Activated B cell treated with CpG ODN at 0.5 μM for 24 hours (primary cell): ENCODE measurements at regions not wholly inside any gene's neighbourhood (a gene's known extent, or its start where the extent isn't known, plus 50 kb on each side); places are given as distances from the start of the nearest gene placed in this dataset.
"Not testable (repeated sequence)": the region's sequence is repeated elsewhere in the genome, so short reads cannot be mapped to it uniquely, and the experiment has no call there.

Experiments used
- ATAC-seq: fragments of 200-7000 bp; cut with Tn5 transposase; one replicate; pipeline ENCODE4 v1.10.0; 2021; ENCODE audit warnings: low read depth, mild to moderate bottlenecking, moderate library complexity
- CTCF ChIA-PET: fragments of 350-600 bp; sonication (Branson Sonifier 250); formaldehyde crosslinking; loops from one replicate; lab custom pipeline; 2021; ENCODE audit warnings: antibody characterized with exemption; lab: Charles Lee
- POLR2A ChIA-PET: fragments of 350-600 bp; sonication (Branson Sonifier 250); formaldehyde crosslinking; loops from one replicate; lab custom pipeline; 2021; ENCODE audit warnings: antibody characterized with exemption; lab: Charles Lee
- DNase-seq: peaks from one replicate; pipeline ENCODE4 v3.0.0; 2022
- H3K27ac Mint-ChIP-seq: one replicate; pipeline ENCODE4 v1.8.0; 2020; ENCODE audit warnings: mixed read lengths
- H3K27me3 Mint-ChIP-seq: one replicate; pipeline ENCODE4 v1.8.0; 2021; ENCODE audit warnings: mixed read lengths
- H3K36me3 Mint-ChIP-seq: one replicate; pipeline ENCODE4 v1.8.0; 2021; ENCODE audit warnings: low read depth, mixed read lengths
- H3K4me1 Mint-ChIP-seq: one replicate; pipeline ENCODE4 v1.8.0; 2021; ENCODE audit warnings: mixed read lengths
- H3K4me3 Mint-ChIP-seq: one replicate; pipeline ENCODE4 v1.8.0; 2020; ENCODE audit warnings: mild to moderate bottlenecking, mixed read lengths
- H3K9me3 Mint-ChIP-seq: one replicate; pipeline ENCODE4 v1.8.0; 2020; ENCODE audit warnings: mixed read lengths
- CTCF ChIP-seq: fragments of 200-600 bp; IDR thresholded peaks from one replicate; pipeline ENCODE4 v1.8.0; 2022; ENCODE audit warnings: antibody characterized with exemption, mild to moderate bottlenecking
- intact Hi-C: fragments of 100-400 bp; cut with micrococcal nuclease; formaldehyde crosslinking; loops from one replicate; pipeline ENCODE4 v1.15.1; 2024

GRCh38 chr1:43108080-43108479 is 64.0 kb downstream of the EBNA1BP2 start:
- H3K27ac Mint-ChIP-seq, result no peak overlapping the region
- ATAC-seq (no peak), DNase-seq (no peak)
- intact Hi-C loops, result no loop called here
- H3K36me3 Mint-ChIP-seq, result no peaks in the 10 kb centered on the region
- peaks cover 4% of the 10 kb centered on the region for H3K27me3 Mint-ChIP-seq
- H3K4me3 Mint-ChIP-seq, result no peak overlapping the region
- POLR2A ChIA-PET, result no interaction called here
- CTCF ChIA-PET, result no interaction called here
- TF ChIP-seq CTCF, result no peak
- H3K4me1 Mint-ChIP-seq, result no peaks in the 10 kb centered on the region
- H3K9me3 Mint-ChIP-seq, result peaks cover 32% of the 10 kb centered on the region

GRCh38 chr1:43107664-43108063 is 64.4 kb downstream of the EBNA1BP2 start:
- no peak overlapping the region for H3K4me3 Mint-ChIP-seq
- POLR2A ChIA-PET, result no interaction called here
- peaks cover 32% of the 10 kb centered on the region for H3K9me3 Mint-ChIP-seq
- peaks cover 4% of the 10 kb centered on the region for H3K27me3 Mint-ChIP-seq
- H3K4me1 Mint-ChIP-seq, result no peaks in the 10 kb centered on the region
- no peak for DNase-seq
- no peak for ATAC-seq
- no peak for TF ChIP-seq CTCF
- H3K27ac Mint-ChIP-seq, result no peak overlapping the region
- no peaks in the 10 kb centered on the region for H3K36me3 Mint-ChIP-seq
- CTCF ChIA-PET, result no interaction called here
- intact Hi-C loops, result no loop called here

- Mint-ChIP-seq H3K27me3 (peaks cover 10% of the 10 kb centered on the region), H3K27ac (no peak overlapping the region), H3K9me3 (peaks cover 15% of the 10 kb centered on the region), H3K4me3 (no peak overlapping the region), H3K4me1 (no peaks in the 10 kb centered on the region), H3K36me3 (no peaks in the 10 kb centered on the region)
- ChIA-PET CTCF (no interaction called here), POLR2A (no interaction called here)
- DNase-seq (no peak), ATAC-seq (no peak)
- TF ChIP-seq CTCF, result no peak
- intact Hi-C loops, result no loop called here
These were observed 67.9 kb downstream of the EBNA1BP2 start for GRCh38 chr1:43104027-43104763.

- intact Hi-C loops, result no loop called here
- CTCF ChIA-PET, result no interaction called here
- no peak for DNase-seq
- no peak overlapping the region for H3K27ac Mint-ChIP-seq
- H3K36me3 Mint-ChIP-seq, result no peaks in the 10 kb centered on the region
- POLR2A ChIA-PET, result no interaction called here
- ATAC-seq, result no peak
- TF ChIP-seq CTCF, result no peak
- H3K4me1 Mint-ChIP-seq, result no peaks in the 10 kb centered on the region
- H3K27me3 Mint-ChIP-seq, result peaks cover 9% of the 10 kb centered on the region
- H3K9me3 Mint-ChIP-seq, result peaks cover 8% of the 10 kb centered on the region
- no peak overlapping the region for H3K4me3 Mint-ChIP-seq
These were observed 71.0 kb downstream of the EBNA1BP2 start for GRCh38 chr1:43101061-43101460.

GRCh38 chr1:43098200-43098599 is 73.9 kb downstream of the EBNA1BP2 start:
- no peaks in the 10 kb centered on the region for H3K4me1 Mint-ChIP-seq
- ChIA-PET CTCF (no interaction called here), POLR2A (no interaction called here)
- TF ChIP-seq CTCF, result no peak
- ATAC-seq (no peak), DNase-seq (no peak)
- H3K27ac Mint-ChIP-seq, result no peak overlapping the region
- H3K27me3 Mint-ChIP-seq, result peaks cover 11% of the 10 kb centered on the region
- H3K9me3 Mint-ChIP-seq, result no peaks in the 10 kb centered on the region
- no peak overlapping the region for H3K4me3 Mint-ChIP-seq
- H3K36me3 Mint-ChIP-seq, result no peaks in the 10 kb centered on the region
- intact Hi-C loops, result no loop called here

- DNase-seq, H3K9me3 Mint-ChIP-seq, H3K36me3 Mint-ChIP-seq, H3K27ac Mint-ChIP-seq, intact Hi-C loops, ATAC-seq, CTCF ChIA-PET, H3K4me3 Mint-ChIP-seq, H3K4me1 Mint-ChIP-seq, POLR2A ChIA-PET: not testable (repeated sequence)
- peaks cover 11% of the 10 kb centered on the region for H3K27me3 Mint-ChIP-seq
These were observed 75.6 kb downstream of the EBNA1BP2 start for GRCh38 chr1:43096528-43096927.

- CTCF ChIA-PET, intact Hi-C loops, H3K36me3 Mint-ChIP-seq, H3K4me3 Mint-ChIP-seq, POLR2A ChIA-PET, H3K9me3 Mint-ChIP-seq, H3K27ac Mint-ChIP-seq, H3K4me1 Mint-ChIP-seq, ATAC-seq, DNase-seq: not testable (repeated sequence)
- peaks cover 21% of the 10 kb centered on the region for H3K27me3 Mint-ChIP-seq
These were observed 81.3 kb downstream of the EBNA1BP2 start for GRCh38 chr1:43090812-43091211.

GRCh38 chr1:43090157-43090556 is 81.9 kb downstream of the EBNA1BP2 start:
- H3K9me3 Mint-ChIP-seq, POLR2A ChIA-PET, H3K27ac Mint-ChIP-seq, DNase-seq, intact Hi-C loops, CTCF ChIA-PET, H3K36me3 Mint-ChIP-seq, H3K4me1 Mint-ChIP-seq, H3K4me3 Mint-ChIP-seq, ATAC-seq: not testable (repeated sequence)
- peaks cover 21% of the 10 kb centered on the region for H3K27me3 Mint-ChIP-seq
